PC-9 (cell line): ENCODE measurements at regions not wholly inside any gene's neighbourhood (a gene's known extent, or its start where the extent isn't known, plus 50 kb on each side); places are given as distances from the start of the nearest gene placed in this dataset.

Experiments
- BruUV-seq: library from RNA; stranded (reverse); fragments of 400-500 nt; replicated peaks from 2 replicates; lab custom pipeline; 2021; lab: Mats Ljungman, UMichigan
- CTCF ChIA-PET: fragments of 300-600 bp; sonication (Branson Sonifier 250); formaldehyde crosslinking; loops from one replicate; lab custom pipeline; 2022; ENCODE audit warnings: antibody characterized with exemption; lab: Charles Lee
- POLR2A ChIA-PET: fragments of 300-600 bp; sonication (Branson Sonifier 250); formaldehyde crosslinking; loops from one replicate; lab custom pipeline; 2022; ENCODE audit warnings: antibody characterized with exemption; ENCODE audit not compliant: unreplicated experiment; lab: Charles Lee
- DNase-seq, 2 experiments: peaks; one replicate each; pipeline versions ENCODE4 v3.0.0 to v3.0.0-alpha.2; 2015 to 2022; ENCODE audit warnings: mixed read lengths in 1 of 2
- H2AFZ ChIP-seq: fragments of 200-600 bp; sonication (generic); 2 replicates; pipeline ENCODE4 v1.8.1; 2017; ENCODE audit warnings: antibody characterized with exemption
- H3F3A ChIP-seq: fragments of 200-600 bp; sonication (generic); 2 replicates; pipeline ENCODE4 v1.8.1; 2017; ENCODE audit warnings: antibody characterized with exemption, mild to moderate bottlenecking, low read depth; ENCODE audit not compliant: insufficient read depth
- H3K27ac ChIP-seq: fragments of 200-600 bp; sonication (generic); 2 replicates; pipeline ENCODE4 v1.6.1; 2016; ENCODE audit warnings: mixed run types
- H3K27me3 ChIP-seq: fragments of 200-600 bp; sonication (generic); 2 replicates; pipeline ENCODE4 v1.6.1; 2016; ENCODE audit warnings: low read depth, mixed run types; ENCODE audit not compliant: insufficient read depth
- H3K36me3 ChIP-seq: fragments of 200-600 bp; sonication (generic); 2 replicates; pipeline ENCODE4 v1.6.1; 2016; ENCODE audit warnings: low read depth, mixed run types
- H3K4me1 ChIP-seq: fragments of 200-600 bp; sonication (generic); replicated peaks from 2 replicates; pipeline ENCODE4 v1.6.1; 2016; ENCODE audit warnings: mixed run types; ENCODE audit not compliant: insufficient read depth
- H3K4me2 ChIP-seq: fragments of 200-600 bp; sonication (generic); 2 replicates; pipeline ENCODE4 v1.6.1; 2017; ENCODE audit warnings: mixed run types
- H3K4me3 ChIP-seq: fragments of 200-600 bp; sonication (generic); 2 replicates; pipeline ENCODE4 v1.6.1; 2016; ENCODE audit warnings: mixed run types
- H3K79me2 ChIP-seq: fragments of 200-600 bp; sonication (generic); 2 replicates; pipeline ENCODE4 v1.6.1; 2017; ENCODE audit warnings: low read depth, mixed run types
- H3K9me2 ChIP-seq: fragments of 200-600 bp; sonication (generic); 2 replicates; pipeline ENCODE4 v1.8.1; 2017; ENCODE audit warnings: mild to moderate bottlenecking; ENCODE audit not compliant: insufficient read depth
- H3K9me3 ChIP-seq: fragments of 200-600 bp; sonication (generic); 2 replicates; pipeline ENCODE4 v1.8.1; 2016; ENCODE audit warnings: low read depth; ENCODE audit not compliant: insufficient read depth
- H4K20me1 ChIP-seq: fragments of 200-600 bp; sonication (generic); 2 replicates; pipeline ENCODE4 v1.8.1; 2017; ENCODE audit not compliant: insufficient read depth
- CTCF ChIP-seq: fragments of 200-600 bp; sonication (generic); conservative IDR thresholded peaks from 2 replicates; pipeline ENCODE4 v1.6.1; 2017; ENCODE audit warnings: mixed run types, antibody characterized with exemption, mild to moderate bottlenecking, moderate library complexity
- EZH2 ChIP-seq: fragments of 200-600 bp; sonication (generic); IDR thresholded peaks from 2 replicates; pipeline ENCODE4 v1.8.0; 2017; ENCODE audit warnings: antibody characterized with exemption, low read depth
- intact Hi-C: fragments of 100-400 bp; cut with micrococcal nuclease; formaldehyde crosslinking; loops from one replicate; pipeline ENCODE4 v1.10.0; 2022; ENCODE audit not compliant: unreplicated experiment

DNA sequence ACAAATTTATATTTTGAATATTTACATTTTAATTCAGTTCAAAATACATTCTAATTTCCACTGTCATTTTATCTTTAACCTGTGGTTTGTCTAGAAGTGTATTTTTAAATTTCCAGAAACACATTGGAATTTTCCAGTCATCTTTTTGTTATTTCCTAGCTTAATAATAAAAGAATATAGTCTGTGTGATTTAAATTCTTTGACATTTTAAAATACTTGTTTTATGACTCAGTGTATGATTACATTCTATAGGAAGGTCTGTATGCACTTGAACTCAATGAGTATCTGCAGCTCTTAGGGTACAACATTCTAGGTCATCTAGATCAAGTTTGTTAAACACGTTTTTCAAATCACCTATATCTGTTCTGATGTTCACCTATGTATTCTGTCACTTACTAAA, 88.3 kb upstream of the MBOAT2 start:
- ChIA-PET CTCF (interaction anchor here (0.6 kb wide), 1 partner anchor 13 kb away, joined by 3 read pairs; no protein-coding TSS in a partner anchor), POLR2A (interaction anchor here (0.6 kb wide), 1 partner anchor 183 kb away, joined by 7 read pairs; no protein-coding TSS in a partner anchor)
- Histone ChIP-seq H3F3A (no peaks in the 10 kb centered on the region; the same call in 1 of the 2 replicates), H3K9me2 (no peaks in the 10 kb centered on the region), H4K20me1 (no peaks in the 10 kb centered on the region), H3K4me2 (no peak overlapping the region), H3K9me3 (no peaks in the 10 kb centered on the region), H3K4me3 (no peak overlapping the region), H3K4me1 (peaks cover 17% of the 10 kb centered on the region), H3K27ac (no peak overlapping the region), H3K79me2 (no peaks in the 10 kb centered on the region), H2AFZ (no peak overlapping the region), H3K27me3 (no peaks in the 10 kb centered on the region), H3K36me3 (no peaks in the 10 kb centered on the region)
- no TSS peak for BruUV-seq
- DNase-seq: peak in 1 of 2 experiments; percentile 55
- intact Hi-C loops: no loop called here
- no peak for TF ChIP-seq EZH2
- no peak for TF ChIP-seq CTCF

DNA sequence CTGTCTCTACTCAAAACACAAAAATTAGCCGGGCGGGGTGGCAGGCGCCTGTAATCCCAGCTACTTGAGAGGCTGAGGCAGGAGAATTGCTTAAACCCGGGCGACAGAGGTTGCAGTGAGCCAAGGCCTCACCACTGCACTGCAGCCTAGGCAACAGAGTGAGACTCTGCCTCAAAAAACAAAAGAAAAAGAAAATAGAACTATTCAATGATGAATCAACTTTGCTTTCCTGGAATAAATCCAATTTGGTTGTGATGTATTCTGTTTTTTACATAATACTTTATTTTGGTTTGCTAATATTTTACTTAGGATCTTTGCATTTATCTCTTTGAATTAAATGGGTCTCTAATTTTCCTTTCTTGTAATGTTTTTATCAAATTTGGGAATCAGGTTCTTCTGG, 86.3 kb upstream of the MBOAT2 start:
- Histone ChIP-seq H2AFZ (no peak overlapping the region), H4K20me1 (no peaks in the 10 kb centered on the region), H3K36me3 (no peaks in the 10 kb centered on the region), H3F3A (no peaks in the 10 kb centered on the region; the same call in 1 of the 2 replicates), H3K27me3 (no peaks in the 10 kb centered on the region), H3K9me2 (no peaks in the 10 kb centered on the region), H3K27ac (no peak overlapping the region), H3K9me3 (no peaks in the 10 kb centered on the region), H3K79me2 (no peaks in the 10 kb centered on the region), H3K4me2 (no peak overlapping the region), H3K4me3 (no peak overlapping the region), H3K4me1 (peaks cover 26% of the 10 kb centered on the region)
- intact Hi-C loops: no loop called here
- CTCF ChIA-PET: no interaction called here
- TF ChIP-seq EZH2 (no peak), CTCF (no peak)
- BruUV-seq: no TSS peak
- no peak for DNase-seq
- POLR2A ChIA-PET: no interaction called here

GRCh38 chr2:9087121-9087681, 83.7 kb upstream of the MBOAT2 start:
- intact Hi-C loops: no loop called here
- no peak overlapping the region for H3K4me2 ChIP-seq
- CTCF ChIA-PET: no interaction called here
- no peaks in the 10 kb centered on the region for H3K9me2 ChIP-seq
- H3K27me3 ChIP-seq: no peaks in the 10 kb centered on the region
- H3K27ac ChIP-seq: no peak overlapping the region
- no peaks in the 10 kb centered on the region for H3K36me3 ChIP-seq
- no TSS peak for BruUV-seq
- no peaks in the 10 kb centered on the region for H4K20me1 ChIP-seq
- H3F3A ChIP-seq: no peaks in the 10 kb centered on the region; the same call in 1 of the 2 replicates
- peaks cover 22% of the 10 kb centered on the region for H3K4me1 ChIP-seq
- H3K79me2 ChIP-seq: no peaks in the 10 kb centered on the region
- no peak overlapping the region for H2AFZ ChIP-seq
- TF ChIP-seq CTCF (no peak), EZH2 (no peak)
- H3K9me3 ChIP-seq: no peaks in the 10 kb centered on the region
- POLR2A ChIA-PET: interaction anchor here (0.7 kb wide), 1 partner anchor 12 kb away, joined by 4 read pairs; no protein-coding TSS in a partner anchor
- no peak overlapping the region for H3K4me3 ChIP-seq
- no peak for DNase-seq
